RPMI7951 (cell line): ENCODE measurements at regions not wholly inside any gene's neighbourhood (a gene's known extent, or its start where the extent isn't known, plus 50 kb on each side); places are given as distances from the start of the nearest gene placed in this dataset.
A peak's percentile ranks its signal among the peaks of the same experiment; 100 is the strongest.
"Not testable (repeated sequence)": the region's sequence is repeated elsewhere in the genome, so short reads cannot be mapped to it uniquely, and the experiment has no call there.

Experiments
- DNase-seq: peaks from one replicate; pipeline ENCODE4 v3.0.0-alpha.2; 2012; ENCODE audit warnings: low read depth

DNA sequence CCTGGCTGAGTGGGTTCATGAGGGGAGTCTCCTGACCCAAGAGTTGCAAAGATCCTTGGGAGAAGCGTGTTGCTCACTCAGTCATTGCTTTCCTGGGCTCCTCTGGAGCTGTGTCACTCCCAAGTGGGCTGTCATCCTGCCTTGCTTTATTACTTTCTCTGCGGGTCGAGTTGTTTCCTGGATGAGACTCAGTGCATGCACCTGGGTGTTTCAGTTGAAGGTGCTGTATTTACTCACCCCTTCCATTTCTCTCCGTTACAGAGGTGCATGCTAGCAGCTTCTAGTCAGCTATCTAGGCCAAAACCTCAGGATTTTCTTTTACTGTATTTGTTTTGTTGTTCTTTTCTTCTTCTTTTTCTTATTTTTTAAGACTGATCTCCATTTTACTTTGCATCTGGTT is 785.5 kb upstream of the EDIL3 start:
- DNase-seq = no peak

DNA sequence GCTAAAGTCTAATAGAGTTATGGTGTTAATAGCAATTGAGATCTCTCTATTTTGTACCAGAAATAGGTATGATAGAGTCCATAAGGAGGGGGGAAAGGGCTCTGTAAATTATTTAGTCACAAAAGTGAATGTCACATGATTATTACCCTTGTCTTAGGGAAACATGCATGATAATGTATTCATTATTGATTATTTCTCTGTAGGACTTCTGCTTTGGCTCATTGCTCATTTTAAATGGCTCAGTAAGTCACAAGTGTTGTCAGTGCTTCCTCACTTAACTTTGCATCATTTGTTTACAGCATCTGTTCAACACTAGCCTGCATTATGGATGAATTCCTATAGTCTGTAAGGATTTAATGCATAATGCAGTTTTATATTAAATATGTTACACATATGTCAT is 788.8 kb upstream of the EDIL3 start:
- no peak for DNase-seq

DNA sequence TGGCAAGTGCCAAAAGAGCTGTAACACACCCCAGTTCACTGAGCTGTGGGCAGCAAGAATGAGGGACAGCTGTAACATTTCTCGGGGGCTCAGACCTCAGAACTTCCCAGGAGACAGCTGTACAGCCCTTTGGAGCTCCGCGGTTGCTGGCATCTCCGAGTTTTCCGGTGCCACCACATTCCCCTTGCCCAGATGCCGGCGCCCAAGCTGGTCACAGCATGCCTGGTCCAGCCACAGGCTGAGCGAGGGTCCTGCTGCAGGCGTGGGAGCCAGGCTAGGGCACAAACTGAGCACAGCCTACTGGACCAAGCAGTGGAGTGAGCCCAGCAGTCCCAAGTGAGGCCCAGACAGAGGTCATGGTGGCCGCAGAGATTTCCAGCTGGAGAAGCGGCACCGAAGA is 797.7 kb upstream of the EDIL3 start:
- DNase-seq = no peak

DNA sequence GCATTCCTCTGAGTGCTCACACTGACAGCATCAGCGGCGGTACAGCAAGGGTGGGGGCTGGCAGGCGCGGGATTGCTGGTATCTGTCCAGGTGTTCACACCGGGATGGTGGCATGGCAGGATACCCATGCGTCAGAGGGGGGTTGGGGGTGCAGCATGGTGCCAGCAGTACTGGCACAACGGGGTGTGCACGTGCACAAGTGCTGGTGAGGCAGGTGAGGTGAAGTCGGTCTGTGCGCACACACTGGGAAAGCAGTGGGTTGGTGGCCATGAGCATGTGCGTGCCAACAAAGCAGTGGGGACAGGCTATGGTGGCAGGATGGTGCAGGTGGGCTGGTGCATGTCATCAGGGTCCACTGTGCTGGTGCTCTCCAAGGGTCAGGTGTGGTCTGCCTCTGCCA is 819.6 kb upstream of the EDIL3 start:
- no peak for DNase-seq

DNA sequence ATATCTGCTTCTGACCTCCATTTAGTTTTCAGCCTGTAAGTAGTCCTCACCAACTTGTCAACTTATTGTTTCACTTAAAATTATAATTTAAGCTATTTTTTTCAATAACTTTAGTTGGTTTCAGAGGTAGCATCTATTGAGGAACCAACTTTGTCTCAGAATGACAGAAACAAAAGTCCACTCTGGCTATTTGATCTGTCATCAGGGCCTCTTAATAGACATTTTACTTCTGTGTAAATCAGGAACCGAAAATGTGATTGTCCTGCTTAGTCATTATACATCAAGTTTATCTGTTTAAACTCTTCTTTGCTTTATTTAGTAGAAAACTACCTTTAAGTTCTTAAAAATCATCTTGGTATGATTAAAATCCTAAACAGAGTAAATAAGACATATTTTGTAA is 820.8 kb upstream of the EDIL3 start:
- DNase-seq = no peak

DNA sequence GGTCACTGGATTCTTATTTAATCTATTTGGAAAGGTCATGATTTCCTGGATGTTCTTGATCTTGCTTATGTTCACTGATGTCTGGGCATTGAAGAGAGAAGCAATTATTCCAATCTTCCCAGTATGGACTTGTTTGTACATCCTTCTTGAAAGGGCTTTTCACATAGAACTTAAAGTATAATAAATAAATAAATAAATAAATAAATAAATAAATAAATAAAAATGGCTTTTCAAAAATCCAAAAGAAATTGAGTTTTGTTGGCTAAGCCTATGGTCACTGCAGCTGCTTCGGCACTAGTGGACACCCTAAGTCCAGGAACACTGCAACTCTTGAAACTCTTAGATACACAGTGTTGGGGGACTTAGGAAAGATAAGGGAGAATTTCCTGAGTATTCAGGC is 840.7 kb upstream of the EDIL3 start:
- no peak for DNase-seq

DNA sequence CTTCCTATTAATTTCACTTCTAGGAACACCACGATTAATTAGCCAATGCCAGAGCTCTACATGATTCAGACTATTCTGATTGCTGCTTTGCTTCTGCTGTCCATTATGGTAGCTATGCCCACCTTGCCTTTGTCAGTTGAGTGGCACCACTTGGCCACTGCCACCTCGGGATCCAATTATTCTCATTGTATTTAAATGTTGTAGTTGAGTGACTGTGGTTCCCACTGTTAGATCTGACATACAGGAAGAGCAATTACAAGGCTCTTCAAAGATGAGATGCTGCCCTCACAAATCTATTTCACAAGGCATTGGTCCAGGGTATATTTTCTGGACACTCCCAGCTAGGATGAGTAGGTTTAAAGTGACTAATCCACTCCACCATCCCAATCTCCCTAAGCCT is 864.5 kb upstream of the EDIL3 start:
- DNase-seq = no peak

DNA sequence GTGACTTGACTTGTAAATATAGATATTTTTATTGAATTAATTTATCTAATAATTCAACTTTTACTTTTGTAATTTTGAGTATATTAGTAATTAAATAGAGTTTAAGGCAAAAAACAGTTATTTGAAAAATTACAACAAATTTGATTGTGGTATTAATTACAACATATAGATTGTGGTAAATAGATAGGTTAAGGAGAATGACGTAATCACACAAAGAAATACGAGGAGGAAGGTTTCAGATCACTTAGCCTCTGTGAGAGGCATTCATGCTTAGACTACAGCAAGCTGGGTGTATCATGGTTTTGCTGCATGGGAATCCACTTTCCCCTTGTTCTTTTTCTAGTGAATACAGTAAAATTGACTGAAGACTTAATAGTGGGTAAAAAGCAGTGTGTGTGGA is 878.4 kb upstream of the EDIL3 start:
- no peak for DNase-seq

DNA sequence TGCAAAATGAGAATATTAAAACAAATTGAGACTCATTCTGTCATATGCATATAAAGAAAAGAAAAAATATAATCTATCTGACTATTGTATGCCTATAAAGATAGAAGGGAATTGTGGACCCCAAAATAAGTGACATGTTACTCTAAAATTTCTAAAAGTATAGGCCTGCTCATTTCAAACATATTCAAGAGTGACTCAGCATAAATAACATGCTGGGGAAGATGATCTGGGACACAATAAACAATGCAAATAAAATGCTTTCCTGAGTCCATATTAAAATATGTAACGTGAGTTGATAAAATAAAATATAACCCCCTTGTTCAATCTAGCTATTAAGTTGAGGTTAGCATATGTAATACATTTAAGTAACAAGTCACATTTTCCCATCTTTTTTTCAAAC is 882.0 kb upstream of the EDIL3 start:
- DNase-seq = no peak

DNA sequence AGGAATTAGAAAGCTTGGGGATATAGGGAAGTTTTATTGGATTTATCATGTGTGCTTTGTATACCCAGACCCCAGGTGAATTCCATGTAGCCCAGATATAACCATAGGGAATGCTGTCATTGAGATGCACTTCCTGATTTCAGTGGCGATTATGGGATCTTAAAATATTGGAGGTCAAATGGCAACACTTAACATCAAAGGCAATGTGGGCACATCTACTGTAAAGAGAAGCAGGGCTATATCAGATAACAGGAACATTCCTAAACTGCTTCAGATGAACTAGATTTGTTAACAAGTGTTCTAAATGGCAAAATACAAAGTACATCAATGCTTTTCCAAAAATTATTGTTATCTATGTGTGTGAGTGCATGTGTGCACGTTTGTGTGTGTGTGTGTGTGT is 883.5 kb upstream of the EDIL3 start:
- no peak for DNase-seq

DNA sequence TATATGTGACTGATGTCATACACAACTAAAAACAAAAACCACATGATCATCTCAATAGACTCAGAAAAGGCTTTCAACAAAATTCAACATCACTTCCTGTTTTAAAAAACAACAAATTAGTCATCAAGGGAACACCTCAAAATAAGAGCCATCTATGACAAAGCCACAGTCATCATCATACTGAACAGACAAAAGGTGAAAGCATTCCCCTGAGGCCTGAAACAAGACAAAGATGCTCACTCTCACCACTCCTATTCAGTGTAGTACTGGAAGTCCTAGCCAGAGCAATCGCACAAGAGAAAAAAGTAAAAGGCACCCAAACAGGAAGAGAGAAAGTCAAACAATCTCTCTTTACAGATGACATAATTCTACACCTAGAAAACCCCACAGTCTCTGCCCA is 893.5 kb upstream of the EDIL3 start:
- DNase-seq = no peak

DNA sequence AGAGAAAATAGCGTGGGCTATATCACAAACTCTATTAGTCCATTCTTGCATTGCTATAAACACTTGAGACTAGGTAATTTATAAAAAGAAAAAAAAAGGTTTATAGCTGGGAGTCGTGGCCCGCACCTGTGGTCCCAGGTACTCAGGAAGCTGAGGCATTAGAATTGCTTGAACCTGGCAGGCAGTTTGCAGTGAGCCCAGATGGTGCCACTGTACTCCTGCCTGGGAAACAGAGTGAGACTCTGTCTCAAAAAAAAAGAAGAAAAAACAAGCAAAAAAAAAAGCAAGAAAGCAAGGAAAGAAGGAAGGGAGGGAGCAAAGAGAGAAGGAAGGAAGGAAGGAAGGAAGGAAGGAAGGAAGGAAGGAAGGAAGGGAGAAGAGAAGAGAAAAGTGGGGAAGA is 904.2 kb upstream of the EDIL3 start:
- DNase-seq = no peak

DNA sequence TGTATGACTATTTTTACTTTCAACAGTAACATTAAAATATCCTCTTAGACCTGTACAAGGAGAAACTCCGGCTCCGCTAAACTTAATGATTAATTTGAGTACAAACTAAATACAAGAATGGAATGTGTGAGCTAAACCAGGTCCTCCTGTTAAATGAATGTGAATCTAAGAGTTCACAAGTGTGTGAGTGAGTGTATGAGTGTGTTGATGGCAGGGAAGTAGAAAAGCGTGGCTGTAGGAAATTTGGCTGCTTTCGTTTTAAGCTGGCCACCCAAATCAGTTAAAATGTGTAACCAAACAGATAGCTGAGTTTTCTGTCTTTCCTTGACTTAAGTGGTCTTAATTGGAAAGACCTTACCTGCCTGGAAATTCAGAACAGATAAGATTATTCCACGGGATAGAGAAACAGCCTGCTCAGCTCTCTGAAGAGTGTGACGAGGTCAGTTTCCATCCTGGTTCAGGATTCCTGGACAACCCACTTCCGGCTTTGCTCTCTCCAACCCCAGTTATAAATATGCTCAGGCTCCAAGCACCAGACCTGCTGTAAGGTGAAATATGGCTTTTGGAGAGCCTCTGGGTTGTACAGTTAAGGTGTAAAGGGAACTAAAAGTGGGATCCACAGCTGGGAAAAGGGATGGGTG is 908.6 kb upstream of the EDIL3 start:
- DNase-seq = peak; percentile 19

DNA sequence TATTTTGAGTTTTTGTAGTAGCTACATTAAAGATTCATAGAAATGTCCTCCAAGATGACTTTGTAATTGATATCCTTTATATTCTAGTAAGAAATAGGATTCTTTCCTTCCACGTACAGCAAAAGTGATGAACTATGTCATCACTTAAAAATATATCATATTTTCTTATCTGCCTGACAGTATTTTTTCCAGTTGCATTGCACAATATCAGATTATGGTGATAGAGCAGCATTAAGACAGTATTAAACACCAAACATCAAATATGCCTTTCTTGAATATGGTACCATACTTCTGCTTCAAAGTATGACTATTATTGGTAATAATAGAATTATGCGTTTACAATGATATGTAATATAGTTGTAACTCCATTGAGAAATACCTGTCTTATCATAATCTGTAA is 919.8 kb upstream of the EDIL3 start:
- no peak for DNase-seq

DNA sequence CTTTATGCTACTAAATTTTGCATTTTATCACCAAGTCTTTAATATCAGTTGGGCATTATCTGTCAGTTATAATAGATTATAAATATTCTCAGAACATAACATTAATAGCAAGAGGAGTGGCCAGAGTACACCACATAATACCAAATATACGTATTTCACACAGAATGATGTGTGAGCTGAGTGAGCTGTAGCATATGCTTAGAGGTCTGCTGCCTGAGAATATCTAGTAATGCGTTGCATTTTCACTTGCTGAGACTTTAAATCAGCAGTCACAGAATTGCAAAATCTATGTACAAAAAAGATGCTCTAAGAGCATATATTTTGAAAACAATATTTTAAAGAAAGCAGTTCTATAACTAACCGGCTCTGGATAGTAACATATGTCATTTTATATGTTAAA is 921.1 kb upstream of the EDIL3 start:
- no peak for DNase-seq

DNA sequence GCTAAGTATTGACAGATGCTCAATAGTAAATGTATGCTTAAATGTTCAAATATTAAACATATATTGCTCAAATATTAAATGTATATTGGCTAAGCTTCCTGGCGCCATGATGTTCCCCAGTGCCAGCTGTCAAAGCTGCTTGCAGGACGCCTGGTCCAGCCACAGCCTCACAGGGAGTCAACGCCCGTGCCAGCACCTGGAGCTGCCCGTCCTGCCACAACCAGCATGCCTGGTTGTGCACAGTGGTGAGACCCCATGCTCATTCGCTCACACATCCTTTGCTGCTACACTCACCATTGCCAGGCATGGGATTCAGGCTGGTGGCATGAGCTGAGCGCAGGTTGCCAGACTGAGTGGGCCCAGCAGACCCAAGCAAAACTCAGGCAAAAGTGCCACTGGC is 926.9 kb upstream of the EDIL3 start:
- DNase-seq = no peak

DNA sequence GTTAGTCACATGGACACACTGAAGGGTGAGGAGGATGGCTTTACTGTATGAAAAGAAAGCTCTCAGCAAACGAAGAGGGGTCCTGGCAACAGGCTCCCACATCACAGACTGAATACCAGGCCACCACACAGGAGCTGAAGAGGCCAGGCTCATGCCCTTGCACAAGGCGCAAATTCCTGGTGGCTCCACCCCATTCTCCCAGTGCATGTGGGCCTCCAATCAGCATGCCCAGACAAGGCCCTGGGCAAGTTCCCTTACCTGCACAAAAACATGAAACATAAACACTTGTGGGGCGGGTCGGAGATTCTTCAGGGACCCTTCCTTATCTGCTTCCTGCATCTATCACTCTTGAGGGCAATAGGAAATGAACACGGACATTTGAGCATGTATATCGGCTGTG is 935.8 kb upstream of the EDIL3 start:
- DNase-seq = no peak

DNA sequence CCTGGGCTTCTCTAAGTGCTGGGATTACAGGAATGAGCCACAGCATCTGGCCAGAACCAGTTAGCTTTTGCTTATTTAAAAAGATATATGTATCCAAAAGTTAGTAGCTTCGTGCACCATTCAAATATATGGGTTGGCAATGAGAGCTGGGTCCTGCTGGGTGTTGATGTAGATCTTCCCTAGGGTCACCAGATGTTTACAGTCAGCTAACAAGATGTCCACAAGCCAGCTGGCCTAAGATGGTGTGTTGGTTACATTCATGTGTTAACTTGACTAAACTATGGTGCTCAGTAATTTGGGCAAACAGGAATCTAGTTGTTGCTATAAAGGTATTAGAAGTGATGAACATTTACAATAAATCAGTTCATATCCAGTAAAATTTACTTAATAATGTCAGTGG is 948.6 kb upstream of the EDIL3 start:
- no peak for DNase-seq

DNA sequence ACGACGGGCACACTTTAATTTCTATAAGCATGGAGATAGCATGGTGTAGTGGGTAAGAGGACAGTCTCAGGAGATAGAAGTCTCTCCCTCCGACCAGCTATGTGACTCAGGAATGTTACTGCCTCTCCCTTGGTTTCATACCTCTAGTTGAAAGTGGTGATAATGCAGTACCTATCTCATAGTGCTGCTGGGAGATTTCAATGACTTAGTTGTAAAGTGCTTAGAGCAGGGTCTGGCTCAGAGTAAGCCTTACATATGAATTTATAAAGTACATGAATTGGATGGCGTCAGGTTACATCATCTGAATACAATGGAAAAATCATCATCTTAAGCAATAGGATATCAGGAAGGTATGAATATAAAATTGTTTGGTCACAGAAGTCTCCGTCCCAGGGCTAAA is 952.8 kb upstream of the EDIL3 start:
- no peak for DNase-seq

DNA sequence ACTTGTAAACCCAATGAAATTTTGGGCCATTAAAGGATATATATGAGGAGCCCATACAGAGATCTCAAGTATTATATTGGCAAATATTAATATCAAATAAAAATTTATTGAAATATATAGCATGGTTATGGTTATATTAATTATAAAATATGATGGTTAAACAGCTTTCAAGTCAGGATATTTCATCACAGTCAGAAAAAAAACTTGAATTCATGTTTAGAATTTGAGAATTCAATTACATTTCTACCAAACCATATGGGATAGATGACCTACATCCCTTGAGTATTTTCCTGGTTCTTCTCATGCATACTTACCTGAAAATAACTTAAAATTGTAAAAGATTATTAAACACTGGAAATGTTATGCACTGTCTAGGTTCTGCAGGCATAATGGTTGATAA is 956.1 kb upstream of the EDIL3 start:
- no peak for DNase-seq

DNA sequence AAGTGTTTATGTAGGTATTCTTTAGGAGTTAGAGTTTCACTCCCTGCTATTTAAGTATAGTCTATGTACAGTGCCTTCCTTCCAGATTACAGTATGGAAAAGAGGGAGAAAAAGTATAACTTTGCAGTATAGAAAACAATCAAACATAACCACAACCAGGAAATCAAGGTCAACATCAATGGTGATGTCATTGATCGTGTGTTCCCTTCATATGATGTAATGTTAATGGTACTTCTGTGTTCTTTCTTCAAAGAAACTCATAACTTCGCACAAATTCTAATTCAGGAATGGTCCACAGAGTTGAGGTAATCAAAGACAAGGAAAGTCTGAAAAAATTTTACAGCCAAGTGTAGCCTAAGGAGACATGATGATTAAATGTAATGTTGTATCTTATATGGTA is 961.1 kb upstream of the EDIL3 start:
- DNase-seq = no peak

DNA sequence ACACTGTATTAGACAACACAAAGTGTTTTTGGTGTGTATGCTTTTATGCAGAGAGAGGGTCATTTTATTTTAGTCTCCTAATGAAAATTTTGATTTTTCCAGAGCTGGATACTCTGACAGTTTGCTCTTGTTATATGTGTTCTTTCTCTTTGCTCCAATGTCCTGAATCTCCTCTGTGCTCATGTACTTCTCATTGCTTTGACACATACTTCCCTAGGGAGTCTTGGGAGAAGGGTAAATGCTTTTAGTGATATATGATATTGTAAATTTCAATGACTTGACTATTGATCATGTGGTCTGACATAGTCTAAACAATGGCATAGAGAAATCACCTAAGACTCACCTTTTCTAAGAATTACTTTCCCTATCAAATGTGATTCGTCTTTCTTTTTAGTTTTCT is 972.6 kb upstream of the EDIL3 start:
- DNase-seq = no peak

DNA sequence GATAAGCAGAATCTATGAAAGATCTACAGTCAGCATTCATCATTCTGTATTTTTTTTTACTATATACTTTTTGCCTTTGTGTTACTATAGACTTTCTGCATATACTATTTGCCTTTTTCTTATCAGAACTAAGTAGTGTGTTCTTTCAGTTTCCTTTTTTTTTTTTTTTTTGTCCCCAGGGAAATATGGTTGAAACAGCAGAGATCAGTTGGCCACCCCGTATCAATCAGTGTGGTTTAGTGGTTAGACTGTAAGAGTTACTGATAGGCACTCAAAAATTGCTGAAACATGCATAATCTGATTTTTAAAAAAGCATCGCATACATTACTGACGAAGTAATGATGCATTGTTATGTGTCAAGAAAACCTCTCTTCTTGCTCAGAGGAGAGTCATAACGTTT is 990.8 kb upstream of the EDIL3 start:
- DNase-seq = no peak

DNA sequence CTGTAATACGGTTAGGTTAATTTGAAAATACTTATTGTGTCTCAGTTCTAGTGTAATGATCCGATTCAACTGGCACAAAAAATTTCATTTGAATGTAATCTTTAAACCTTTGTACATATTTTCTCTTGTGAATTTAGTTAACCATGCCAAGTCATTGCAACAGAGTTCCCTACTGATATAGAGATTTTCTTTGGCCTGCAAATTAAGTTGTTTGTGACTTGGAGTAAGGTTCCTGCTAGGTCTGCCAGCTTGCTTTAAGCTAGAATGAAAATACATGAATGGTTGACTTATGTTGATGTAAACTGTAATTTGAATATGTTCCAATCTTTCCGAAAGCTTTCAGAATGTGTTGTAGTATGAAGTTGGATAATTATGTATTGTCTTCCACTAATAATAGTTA is 1004.1 kb upstream of the EDIL3 start:
- DNase-seq = no peak

DNA sequence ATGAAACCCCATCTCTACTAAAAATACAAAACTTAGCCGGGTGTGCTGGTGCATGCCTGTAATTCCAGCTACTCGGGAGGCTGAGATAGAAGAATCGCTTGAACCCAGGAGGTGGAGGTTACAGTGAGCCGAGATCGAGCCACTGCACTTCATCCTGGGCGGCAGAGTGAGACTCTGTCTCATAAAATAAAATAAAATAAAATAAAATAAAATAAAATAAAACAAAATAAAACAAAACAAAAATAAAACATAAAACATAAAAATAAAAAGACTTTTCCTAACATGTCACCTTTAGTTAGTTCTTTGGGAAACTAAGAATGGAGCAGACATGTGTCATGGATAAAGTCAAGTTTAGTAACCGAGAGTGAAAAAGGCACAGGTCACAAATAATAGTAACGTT is 1007.6 kb upstream of the EDIL3 start:
- DNase-seq = not testable (repeated sequence)
